WI38 (cell line): ENCODE measurements at regions not wholly inside any gene's neighbourhood (a gene's known extent, or its start where the extent isn't known, plus 50 kb on each side); places are given as distances from the start of the nearest gene placed in this dataset.

Source experiments
- H3K4me3 ChIP-seq: 2 replicates; pipeline ENCODE4 v1.5.1; 2011; ENCODE audit warnings: low read depth, mild to moderate bottlenecking, control low read depth, low read length
- TF ChIP-seq, protein P1 (sequence below): IDR thresholded peaks from 2 replicates; pipeline ENCODE4 v1.5.1; 2012; ENCODE audit warnings: low read depth, mild to moderate bottlenecking, control low read depth, low read length

DNA sequence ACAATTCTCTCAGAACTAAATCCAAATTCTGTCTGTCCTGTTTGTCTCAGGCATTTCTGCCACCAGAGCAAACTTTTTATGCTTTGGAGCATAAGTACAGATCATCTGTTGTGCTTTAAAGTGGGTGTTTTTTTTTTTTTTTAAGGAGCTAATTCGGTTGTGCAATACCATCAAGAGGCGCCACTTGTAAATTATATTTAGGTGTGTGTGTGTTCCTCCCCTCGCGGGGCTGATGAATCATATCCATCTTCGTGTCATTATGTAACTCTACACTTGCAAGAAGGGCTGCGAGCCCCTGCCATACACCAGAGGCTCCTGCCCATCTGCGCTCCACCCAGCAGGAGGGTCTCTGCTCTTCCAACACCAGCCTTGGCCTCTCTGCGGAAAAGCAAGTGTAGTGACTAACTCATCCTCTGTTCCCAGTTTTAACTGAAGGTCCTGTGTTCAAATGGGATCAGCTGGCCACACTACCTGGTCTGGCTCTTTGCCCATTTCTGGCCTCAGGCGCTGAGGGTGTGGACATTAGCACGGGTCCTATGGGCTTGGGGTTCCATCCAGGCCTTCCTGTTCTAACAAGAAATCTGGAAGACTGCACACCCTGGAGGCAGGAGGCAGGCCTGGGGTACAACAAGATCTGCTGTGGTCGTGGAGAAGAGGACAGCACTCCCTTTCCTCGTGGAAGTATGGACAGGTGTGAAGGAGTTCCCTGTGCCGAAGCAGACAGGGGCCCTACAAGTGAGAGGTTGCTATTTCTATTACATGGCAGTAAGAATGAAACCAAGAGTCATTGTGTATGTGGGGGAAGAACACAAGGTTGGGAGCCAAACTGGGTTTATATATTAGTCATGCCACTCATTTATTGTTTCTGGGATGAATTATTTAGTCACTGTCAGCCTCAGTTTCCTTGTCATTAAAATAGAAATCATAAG is 96.1 kb upstream of the MBNL2 start:
- no peak overlapping the region for H3K4me3 ChIP-seq

DNA sequence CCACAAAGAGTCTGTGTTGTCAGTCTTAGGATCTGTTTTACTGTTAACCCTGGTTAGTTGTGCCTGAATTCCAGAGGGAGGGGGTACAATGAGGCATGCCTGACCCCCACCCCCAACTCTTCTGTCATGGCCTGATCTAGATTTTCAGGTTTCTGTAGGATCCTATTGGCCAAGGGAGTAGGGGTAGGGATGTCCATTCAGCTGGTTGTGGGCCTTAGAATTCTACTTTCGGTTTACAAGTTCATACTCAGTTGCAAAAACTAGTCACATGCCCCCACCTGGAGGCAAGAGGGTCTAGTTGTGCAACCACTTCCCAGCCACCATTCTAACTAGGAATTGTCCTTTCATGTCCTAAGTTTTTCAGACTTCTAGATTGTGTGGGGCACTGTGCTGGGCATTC is 94.3 kb upstream of the MBNL2 start:
- TF ChIP-seq, protein P1, sequence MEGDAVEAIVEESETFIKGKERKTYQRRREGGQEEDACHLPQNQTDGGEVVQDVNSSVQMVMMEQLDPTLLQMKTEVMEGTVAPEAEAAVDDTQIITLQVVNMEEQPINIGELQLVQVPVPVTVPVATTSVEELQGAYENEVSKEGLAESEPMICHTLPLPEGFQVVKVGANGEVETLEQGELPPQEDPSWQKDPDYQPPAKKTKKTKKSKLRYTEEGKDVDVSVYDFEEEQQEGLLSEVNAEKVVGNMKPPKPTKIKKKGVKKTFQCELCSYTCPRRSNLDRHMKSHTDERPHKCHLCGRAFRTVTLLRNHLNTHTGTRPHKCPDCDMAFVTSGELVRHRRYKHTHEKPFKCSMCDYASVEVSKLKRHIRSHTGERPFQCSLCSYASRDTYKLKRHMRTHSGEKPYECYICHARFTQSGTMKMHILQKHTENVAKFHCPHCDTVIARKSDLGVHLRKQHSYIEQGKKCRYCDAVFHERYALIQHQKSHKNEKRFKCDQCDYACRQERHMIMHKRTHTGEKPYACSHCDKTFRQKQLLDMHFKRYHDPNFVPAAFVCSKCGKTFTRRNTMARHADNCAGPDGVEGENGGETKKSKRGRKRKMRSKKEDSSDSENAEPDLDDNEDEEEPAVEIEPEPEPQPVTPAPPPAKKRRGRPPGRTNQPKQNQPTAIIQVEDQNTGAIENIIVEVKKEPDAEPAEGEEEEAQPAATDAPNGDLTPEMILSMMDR: no peak

More for the DNA sequence above, 96.1 kb upstream of the MBNL2 start:
- TF ChIP-seq, protein P1: no peak

DNA sequence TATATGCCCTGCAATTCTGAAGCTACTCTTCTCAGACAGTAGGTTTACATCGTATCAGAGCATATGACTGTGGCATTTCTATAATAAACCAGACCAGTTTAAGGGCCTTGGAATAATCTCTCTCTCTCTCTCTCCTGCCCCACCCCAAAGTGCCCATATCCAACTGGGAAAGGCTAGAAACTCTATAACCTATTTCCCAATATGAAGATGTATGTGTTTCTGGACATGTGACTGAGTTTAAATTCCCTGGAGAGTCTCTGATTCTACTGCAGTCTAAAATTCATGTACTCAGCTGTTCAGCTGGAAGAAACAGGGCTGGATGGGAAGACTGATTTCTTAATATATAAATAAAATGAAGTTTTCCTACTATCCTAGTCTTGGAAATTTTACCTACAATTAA is 91.9 kb upstream of the MBNL2 start:
- TF ChIP-seq, protein P1: no peak
- H3K4me3 ChIP-seq: no peak overlapping the region

More for the DNA sequence above, 94.3 kb upstream of the MBNL2 start:
- H3K4me3 ChIP-seq: no peak overlapping the region

DNA sequence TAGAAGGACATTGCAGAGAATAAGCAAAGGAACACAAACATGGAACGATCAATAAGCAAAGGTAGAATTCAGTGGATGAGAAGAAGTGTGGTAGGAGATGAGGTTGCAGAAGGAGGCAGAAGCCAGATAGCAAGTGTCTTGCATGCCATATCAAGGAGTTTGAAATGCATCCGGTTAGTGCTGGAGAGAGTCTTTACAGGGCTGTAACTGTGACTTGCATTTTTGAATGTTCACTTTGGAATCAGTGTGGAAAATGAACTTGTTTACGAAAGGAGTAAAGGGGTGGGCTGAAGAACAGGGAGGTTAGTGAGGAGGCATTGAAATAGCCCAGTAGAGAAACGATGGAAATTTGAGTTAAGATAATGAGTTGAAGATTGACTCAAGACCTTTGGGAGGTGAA is 90.7 kb upstream of the MBNL2 start:
- no peak overlapping the region for H3K4me3 ChIP-seq
- TF ChIP-seq, protein P1: no peak

DNA sequence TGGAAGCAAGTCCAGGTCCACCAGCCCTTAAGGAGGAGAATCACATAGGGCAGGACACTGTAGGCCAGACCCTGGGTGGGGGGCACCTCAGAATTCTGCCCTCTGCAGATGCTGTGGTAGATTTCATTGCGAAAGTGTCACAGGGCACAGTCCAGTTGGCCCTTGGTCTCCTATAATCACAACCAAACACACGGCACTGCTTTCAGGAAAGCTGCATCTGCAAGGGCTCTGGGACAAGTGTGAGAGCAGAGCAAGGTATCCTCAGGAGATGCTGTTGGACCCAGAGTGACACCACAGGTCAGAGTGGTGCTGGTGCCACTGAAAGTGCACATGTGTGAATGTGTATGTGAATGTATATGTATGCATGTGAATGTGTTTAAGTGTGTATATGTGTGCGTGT is 88.6 kb upstream of the MBNL2 start:
- no peak overlapping the region for H3K4me3 ChIP-seq
- TF ChIP-seq, protein P1: no peak

DNA sequence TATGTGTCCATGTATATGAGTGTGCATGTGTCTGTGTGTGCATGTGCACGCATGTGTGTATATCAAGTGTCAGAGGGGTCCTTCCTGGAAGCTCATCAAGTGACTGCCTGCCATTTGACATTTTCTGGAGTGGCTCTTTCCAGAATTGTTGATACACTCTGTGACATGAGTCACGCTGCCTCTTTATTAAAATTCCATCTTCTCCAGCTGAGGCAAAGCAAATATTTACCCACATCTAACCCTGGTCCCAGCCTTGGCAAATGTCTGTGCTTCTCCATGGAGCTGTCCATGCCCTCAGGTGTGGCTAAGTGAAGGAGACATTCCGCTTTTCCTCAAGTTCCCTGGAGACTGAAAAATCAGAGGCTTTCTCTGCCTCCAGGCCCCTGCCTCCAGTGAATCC is 88.2 kb upstream of the MBNL2 start:
- H3K4me3 ChIP-seq: no peak overlapping the region
- TF ChIP-seq, protein P1: no peak

DNA sequence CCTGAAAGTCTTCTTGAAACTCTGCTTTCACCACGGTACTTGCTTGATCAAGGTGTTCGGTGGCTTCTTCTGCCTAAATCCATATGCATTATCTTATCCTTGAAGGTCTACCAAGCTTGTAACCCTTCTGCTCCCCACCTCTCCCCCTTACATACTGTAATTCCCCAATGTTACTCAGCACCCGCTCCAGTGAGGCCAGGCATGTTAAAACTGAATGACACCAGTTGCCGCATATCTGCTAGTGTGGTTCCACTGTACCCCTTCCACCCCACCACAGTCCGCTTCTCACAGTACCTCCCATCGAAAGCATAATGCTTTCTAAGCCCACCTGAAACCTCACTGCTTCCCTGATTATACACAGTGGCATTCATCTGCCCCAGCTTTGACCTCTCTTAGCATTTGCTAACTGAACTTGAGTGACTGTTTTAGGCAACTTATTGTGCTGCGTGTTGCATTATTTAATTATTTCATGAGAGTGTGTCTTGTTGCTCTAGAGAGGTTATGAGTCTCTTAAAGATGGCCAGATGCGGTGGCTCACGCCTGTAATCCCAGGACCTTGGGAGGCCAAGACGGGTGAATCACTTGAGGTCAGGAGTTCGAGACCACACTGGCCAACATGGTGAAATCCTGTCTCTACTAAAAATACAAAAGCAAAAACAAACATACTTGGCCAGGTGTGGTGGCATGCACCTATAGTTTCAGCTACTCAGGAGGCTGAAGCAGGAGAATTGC is 87.6 kb upstream of the MBNL2 start:
- TF ChIP-seq, protein P1: no peak

More for the DNA sequence above, 87.6 kb upstream of the MBNL2 start:
- H3K4me3 ChIP-seq: no peak overlapping the region
